HG02885 (cell line): ENCODE measurements at regions not wholly inside any gene's neighbourhood (a gene's known extent, or its start where the extent isn't known, plus 50 kb on each side); places are given as distances from the start of the nearest gene placed in this dataset.

Experiments used
- ATAC-seq: cut with Tn5 transposase; IDR thresholded peaks from one replicate; pipeline ENCODE4 v1.9.1; 2021; ENCODE audit warnings: mild to moderate bottlenecking; ENCODE audit not compliant: unreplicated experiment, poor library complexity

DNA sequence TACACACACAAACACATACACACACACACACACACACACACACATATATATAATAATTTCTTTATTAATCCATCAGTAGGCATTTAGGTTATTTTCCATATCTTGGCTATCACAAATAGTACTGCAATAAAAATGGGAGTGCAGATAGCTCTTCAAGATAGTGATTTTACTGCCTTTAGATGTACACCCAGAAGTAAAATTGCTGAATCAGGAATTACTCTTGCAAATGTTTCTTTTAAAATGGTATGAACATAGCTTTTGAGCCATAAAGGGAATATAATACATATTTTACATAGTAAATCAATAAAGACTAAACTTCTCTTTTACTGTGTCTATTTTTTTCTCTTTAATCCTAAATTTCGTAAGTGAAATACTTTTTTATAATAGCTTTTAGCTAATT, 1251.1 kb downstream of the ZPLD1 start:
- no peak for ATAC-seq

DNA sequence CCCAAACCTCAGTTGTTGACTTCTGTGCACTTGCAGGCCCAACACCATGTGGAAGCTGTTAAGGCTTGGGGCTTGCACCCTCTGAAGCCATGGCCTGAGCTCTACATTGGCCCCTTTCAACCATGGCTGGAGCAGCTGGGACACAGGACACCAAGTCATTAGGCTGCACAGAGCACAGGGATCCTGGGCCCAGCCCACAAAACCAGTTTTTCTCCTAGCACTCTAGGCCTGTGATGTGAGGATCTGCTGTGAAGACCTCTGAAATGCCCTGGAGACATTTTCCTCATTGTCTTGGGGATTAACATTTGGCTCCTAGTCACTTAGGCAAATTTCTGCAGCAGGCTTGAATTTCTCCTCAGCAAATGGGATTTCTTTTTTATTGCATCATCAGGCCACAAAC, 1255.7 kb downstream of the ZPLD1 start:
- ATAC-seq: no peak

DNA sequence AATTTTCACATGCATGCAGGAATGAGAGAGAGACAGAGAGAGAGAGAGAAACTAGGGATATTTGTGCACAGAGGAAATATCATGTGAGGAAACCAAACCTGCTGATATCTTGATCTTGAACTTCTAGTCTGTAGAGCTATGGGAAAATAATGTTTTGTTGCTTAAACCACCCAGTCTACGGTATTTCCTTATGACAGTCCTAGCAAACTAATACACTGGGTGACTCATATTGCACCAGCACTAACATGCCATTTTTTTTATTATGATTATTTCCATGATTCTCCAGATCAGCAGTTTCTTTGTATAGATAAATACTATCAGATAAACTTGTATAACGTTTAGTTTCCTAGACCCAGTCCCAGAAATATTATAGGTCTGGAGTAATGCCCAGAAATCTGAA, 1259.0 kb downstream of the ZPLD1 start:
- no peak for ATAC-seq

DNA sequence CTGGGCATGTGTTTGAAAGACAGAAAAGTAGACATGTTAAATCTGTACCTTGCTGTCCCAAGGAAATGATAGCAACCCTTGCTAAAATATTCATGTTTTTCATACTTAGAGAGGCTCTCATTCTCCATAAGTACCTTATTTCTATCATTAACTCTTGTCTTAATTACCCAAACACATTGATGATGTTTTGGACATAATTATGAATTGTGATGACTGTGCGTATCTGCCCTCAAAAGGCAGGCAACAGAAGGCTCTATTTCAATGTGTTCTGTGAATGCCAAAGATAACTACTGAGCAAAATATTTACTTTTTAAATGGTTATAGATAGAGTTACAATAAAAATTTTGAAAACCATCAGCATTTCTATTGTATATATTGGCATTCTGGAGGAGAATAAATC, 1263.8 kb downstream of the ZPLD1 start:
- no peak for ATAC-seq

GRCh38 chr3:103699228-103699627, 1264.4 kb downstream of the ZPLD1 start:
- no peak for ATAC-seq

DNA sequence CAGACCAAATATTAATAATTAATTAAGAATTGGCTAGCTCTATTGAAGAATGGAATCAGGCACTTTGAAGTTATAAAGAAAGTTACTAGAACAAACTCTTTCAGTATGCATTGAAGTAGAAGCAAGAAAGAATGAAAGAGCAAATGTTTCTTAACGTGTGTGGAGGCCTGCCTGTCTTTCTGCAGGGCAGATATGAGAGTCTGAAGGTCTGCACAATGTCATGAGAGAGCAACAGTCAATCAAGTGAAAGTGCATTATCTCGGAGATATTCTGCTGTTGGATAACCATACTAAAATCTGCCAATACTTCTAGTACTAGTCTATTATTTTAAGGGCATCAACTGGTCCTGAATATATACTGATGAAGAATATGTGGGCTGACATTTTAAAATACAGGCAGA, 1270.8 kb downstream of the ZPLD1 start:
- no peak for ATAC-seq

- no peak for ATAC-seq
Measured at GRCh38 chr3:103706671-103707070, 1271.9 kb downstream of the ZPLD1 start.

GRCh38 chr3:103711670-103712069, 1276.9 kb downstream of the ZPLD1 start:
- ATAC-seq: no peak

- ATAC-seq: no peak
Measured at GRCh38 chr3:103712320-103713008, 1277.6 kb downstream of the ZPLD1 start.

DNA sequence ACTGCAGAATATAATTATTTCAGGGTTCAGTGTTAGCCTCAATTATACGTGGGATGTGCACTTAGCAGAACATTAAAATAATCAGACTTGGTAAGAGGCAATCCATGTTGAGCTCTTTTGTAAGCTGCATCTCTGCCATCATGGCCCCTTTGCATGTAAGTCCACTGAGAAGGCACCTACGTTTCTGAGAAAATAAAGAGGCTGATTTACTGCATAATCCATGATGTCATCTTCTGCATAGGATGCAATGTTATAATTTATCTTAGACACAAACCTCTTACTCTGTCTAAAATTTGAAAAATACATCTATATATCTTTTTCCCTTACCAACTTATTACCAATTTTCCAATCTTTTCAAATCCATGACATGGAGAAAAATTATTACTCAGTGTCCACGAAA, 1294.7 kb downstream of the ZPLD1 start:
- ATAC-seq: no peak

GRCh38 chr3:103730744-103731143, 1295.9 kb downstream of the ZPLD1 start:
- no peak for ATAC-seq

GRCh38 chr3:103752986-103753385, 1318.2 kb downstream of the ZPLD1 start:
- ATAC-seq: no peak

GRCh38 chr3:103767635-103768034, 1332.8 kb downstream of the ZPLD1 start:
- no peak for ATAC-seq

- ATAC-seq: no peak
Measured at GRCh38 chr3:103785017-103785416, 1350.2 kb downstream of the ZPLD1 start.

- no peak for ATAC-seq
Measured at GRCh38 chr3:103785537-103785936, 1350.7 kb downstream of the ZPLD1 start.

DNA sequence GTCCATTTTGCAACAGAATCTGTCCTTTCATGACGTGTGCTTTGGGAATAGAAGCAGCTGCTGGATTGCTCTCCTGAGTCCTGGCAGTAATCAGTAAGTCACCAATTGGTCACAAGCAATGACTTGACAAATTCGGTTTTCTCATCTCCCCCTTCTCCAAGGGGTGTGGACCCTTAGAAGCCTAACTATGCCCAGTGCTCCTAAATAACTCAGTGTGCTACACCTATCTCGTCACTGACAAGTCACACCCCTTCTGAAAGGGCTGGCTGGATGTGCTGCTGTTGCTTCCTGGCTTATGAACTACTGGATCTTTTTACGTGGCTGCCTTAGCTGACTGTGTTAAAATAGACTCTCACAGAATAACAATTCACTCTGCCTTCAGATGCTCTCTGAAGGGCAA, 1351.5 kb downstream of the ZPLD1 start:
- ATAC-seq: no peak

DNA sequence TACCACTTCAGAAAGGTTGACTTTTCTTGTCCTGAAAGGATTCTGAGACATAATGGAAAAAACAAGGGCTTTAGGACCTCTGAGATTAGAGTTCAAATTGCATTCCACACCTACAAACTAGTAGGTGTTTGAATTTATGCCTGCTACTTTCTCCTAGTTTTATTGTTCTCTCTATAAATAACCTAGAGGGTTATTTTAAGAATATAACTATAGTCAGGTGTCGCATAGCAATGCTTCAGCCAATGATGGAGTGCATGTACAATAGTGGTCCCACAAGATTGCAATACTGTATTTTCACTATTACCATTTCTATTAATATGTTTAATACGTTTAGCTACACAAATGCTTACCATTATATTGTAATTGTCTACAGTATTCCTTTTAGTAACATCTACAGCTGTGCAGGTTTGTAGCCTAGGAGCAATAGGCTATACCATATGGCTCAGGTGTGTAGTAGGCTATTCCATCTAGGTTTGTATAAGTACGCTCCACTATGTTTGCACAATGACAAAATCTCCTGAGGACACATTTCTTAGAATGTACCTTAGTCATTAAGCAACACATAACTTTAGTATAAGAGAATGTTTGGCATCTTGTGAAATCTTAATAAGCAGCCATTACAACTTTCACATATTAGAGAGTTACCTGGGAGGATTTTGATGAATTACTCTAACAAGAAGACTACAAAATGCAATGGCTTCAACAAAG, 1352.5 kb downstream of the ZPLD1 start:
- ATAC-seq: no peak

- no peak for ATAC-seq
Measured at GRCh38 chr3:103787879-103788278, 1353.1 kb downstream of the ZPLD1 start.

- ATAC-seq: no peak
Measured at GRCh38 chr3:103791786-103792515, 1357.1 kb downstream of the ZPLD1 start.

DNA sequence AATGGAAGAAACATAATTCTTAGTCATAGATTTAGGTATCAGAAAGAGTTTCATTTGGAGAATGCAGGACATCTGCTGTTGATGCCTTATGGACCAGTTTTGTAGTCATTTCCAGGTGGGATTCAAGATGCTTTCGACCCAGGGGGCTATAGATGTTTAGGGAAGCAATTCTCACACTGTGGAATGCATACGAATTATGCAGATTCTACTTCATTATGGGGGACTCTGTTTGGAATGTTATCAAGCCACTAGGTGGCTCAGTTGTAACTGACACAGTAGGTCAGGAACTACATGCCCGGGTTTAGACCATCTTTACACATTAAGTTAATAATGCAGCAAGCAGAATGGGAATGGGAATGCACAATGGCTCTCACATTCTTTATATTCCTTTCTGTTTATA, 1359.8 kb downstream of the ZPLD1 start:
- ATAC-seq: peak; percentile 50

DNA sequence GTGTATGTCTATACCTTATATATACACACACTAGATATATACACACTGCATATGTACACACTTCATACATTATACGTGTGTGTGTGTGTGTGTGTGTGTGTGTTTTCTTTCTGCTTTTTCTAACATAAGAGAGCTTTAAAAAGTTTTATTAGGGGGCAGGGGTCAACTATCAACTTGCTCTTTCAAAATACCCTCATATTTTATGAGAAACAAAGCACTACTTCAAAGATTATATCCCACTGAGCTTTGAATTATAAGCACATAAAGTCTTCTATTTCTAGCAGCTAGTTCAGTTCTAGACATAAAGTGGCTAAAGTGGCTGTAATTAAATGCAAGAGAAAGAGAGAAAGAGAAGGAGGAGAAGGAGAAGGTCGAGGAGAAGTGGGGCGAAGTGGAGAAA, 1361.3 kb downstream of the ZPLD1 start:
- ATAC-seq: no peak
